ENCODE measurements at regions not wholly inside any gene's neighbourhood (a gene's known extent, or its start where the extent isn't known, plus 50 kb on each side); places are given as distances from the start of the nearest gene placed in this dataset.

DNA sequence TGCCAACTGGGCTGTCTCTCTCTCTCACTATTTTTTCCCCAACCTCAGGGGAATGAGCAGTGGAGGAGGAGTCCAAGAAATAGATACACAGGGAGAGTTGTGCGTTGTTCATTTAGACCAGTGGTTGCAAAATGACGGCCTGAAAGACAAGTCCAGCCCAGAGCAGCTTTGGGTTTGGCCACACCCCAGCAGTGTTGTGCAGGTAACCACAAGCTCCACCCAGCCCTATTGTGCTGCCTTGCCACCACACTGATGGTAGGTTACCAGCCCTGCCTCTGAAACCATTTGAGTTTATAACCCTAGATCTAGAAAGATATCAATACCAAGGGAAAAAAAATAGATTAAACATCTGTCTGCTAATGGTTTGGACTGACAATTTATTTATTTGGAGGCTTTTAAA is 144.3 kb downstream of the CMPK2 start:
- TF ChIP-seq DPF2 (CRISPR knock-in tag; IDR thresholded peaks at IDR 0.05; ENCODE audit: borderline replicate concordance, low read depth) (no peak), ZNF30 (CRISPR knock-in tag; IDR thresholded peaks at IDR 0.05) (no peak), PHF20 (CRISPR knock-in tag; IDR thresholded peaks at IDR 0.05) (no peak)
- TF ChIP-seq, protein P1, sequence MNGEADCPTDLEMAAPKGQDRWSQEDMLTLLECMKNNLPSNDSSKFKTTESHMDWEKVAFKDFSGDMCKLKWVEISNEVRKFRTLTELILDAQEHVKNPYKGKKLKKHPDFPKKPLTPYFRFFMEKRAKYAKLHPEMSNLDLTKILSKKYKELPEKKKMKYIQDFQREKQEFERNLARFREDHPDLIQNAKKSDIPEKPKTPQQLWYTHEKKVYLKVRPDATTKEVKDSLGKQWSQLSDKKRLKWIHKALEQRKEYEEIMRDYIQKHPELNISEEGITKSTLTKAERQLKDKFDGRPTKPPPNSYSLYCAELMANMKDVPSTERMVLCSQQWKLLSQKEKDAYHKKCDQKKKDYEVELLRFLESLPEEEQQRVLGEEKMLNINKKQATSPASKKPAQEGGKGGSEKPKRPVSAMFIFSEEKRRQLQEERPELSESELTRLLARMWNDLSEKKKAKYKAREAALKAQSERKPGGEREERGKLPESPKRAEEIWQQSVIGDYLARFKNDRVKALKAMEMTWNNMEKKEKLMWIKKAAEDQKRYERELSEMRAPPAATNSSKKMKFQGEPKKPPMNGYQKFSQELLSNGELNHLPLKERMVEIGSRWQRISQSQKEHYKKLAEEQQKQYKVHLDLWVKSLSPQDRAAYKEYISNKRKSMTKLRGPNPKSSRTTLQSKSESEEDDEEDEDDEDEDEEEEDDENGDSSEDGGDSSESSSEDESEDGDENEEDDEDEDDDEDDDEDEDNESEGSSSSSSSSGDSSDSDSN (CRISPR knock-in tag; IDR thresholded peaks at IDR 0.05), result no peak

All from HepG2 (cell line).